Breast epithelium (tissue), 4 donors: ENCODE measurements at regions not wholly inside any gene's neighbourhood (a gene's known extent, or its start where the extent isn't known, plus 50 kb on each side); places are given as distances from the start of the nearest gene placed in this dataset.

Source experiments
- DNase-seq, 2 donors: peaks; one replicate each; pipeline ENCODE4 v3.0.0-alpha.2; 2019; ENCODE audit warnings: low spot score in 2 of 2
- H3K27ac ChIP-seq, 2 donors: fragments of 200-600 bp; sonication (generic) in 1 of 2; one replicate each; pipeline ENCODE4 v1.5.1; 2016 to 2019; ENCODE audit warnings: mild to moderate bottlenecking in 1 of 2
- H3K27me3 ChIP-seq, 2 donors: fragments of 200-600 bp; sonication (generic) in 1 of 2; one replicate each; pipeline versions ENCODE4 v1.5.1 to v1.6.0; 2017 to 2019; ENCODE audit warnings: control low read depth in 1 of 2, mild to moderate bottlenecking in 1 of 2
- H3K36me3 ChIP-seq: fragments of 200-600 bp; one replicate; pipeline ENCODE4 v1.5.1; 2019
- H3K4me1 ChIP-seq, 2 donors: fragments of 200-600 bp; sonication (generic); one replicate each; pipeline ENCODE4 v1.5.1; 2016 to 2019; ENCODE audit warnings: control low read depth in 1 of 2
- H3K4me3 ChIP-seq, 3 donors: fragments of 200-600 bp; sonication (generic); 1 replicate in 2 of 3; 2 replicates in 1 of 3; pipeline ENCODE4 v1.5.1; 2016 to 2019; ENCODE audit warnings: mild to moderate bottlenecking in 3 of 3, moderate library complexity in 2 of 3
- H3K9me3 ChIP-seq, 2 donors: fragments of 200-600 bp; sonication (generic) in 1 of 2; one replicate each; pipeline ENCODE4 v1.5.1; 2016 to 2019; ENCODE audit warnings: control low read depth in 1 of 2
- CTCF ChIP-seq, 3 donors: fragments of 450-650 bp; IDR thresholded peaks; one replicate each; pipeline ENCODE4 v1.5.1; 2016 to 2017; ENCODE audit warnings: antibody characterized with exemption in 3 of 3, mild to moderate bottlenecking in 3 of 3, moderate library complexity in 3 of 3
- POLR2A ChIP-seq: fragments of 450-650 bp; IDR thresholded peaks from one replicate; pipeline ENCODE4 v1.6.1; 2016; ENCODE audit warnings: antibody characterized with exemption, mild to moderate bottlenecking, moderate library complexity
- POLR2AphosphoS5 ChIP-seq, 3 donors: sonication (generic); formaldehyde crosslinking; IDR thresholded peaks; one replicate each; pipeline ENCODE4 v1.6.1; 2017; ENCODE audit warnings: antibody characterized with exemption in 3 of 3
- intact Hi-C: fragments of 100-400 bp; cut with DNase I; formaldehyde crosslinking; loops from one replicate; pipeline ENCODE4 v1.15.1; 2023; ENCODE audit warnings: low total_unique reads

GRCh38 chr2:19434413-19434812 lies 76.0 kb upstream of the OSR1 start:
- no peak overlapping the region for H3K27ac ChIP-seq
- no peaks in the 10 kb centered on the region for H3K36me3 ChIP-seq
- H3K9me3 ChIP-seq = no peaks in the 10 kb centered on the region
- TF ChIP-seq POLR2AphosphoS5 (IDR thresholded peaks at IDR 0.05) = no peak
- no peak for TF ChIP-seq CTCF (IDR thresholded peaks at IDR 0.05)
- H3K4me3 ChIP-seq = no peak overlapping the region
- DNase-seq = no peak
- H3K27me3 ChIP-seq = no peaks in the 10 kb centered on the region
- intact Hi-C loops = no loop called here
- no peaks in the 10 kb centered on the region for H3K4me1 ChIP-seq

DNA sequence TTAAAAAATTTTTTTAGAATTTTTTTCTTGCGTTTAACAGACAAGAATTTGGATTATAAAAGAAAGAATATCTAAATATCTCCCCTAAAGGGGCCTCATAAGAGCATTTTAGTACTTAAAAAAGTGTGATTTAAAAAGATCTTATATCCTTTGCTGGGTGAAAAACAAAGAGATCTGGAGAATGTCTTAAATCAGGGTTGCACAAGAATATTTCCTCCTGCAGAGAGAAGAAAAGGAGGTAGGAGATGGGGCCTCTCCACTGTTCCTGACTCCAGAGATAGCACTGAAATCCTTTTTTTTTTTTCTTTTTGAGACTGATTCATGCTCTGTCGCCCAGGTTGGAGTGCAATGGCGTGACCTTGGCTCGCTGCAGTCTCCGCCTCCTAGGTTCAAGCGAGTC lies 68.5 kb upstream of the OSR1 start:
- Histone ChIP-seq H3K36me3 (no peaks in the 10 kb centered on the region), H3K9me3 (no peaks in the 10 kb centered on the region), H3K4me1 (no peaks in the 10 kb centered on the region), H3K4me3 (no peak overlapping the region), H3K27me3 (no peaks in the 10 kb centered on the region), H3K27ac (no peak overlapping the region)
- DNase-seq = no peak
- TF ChIP-seq POLR2AphosphoS5 (IDR thresholded peaks at IDR 0.05) (no peak), POLR2A (no peak), CTCF (IDR thresholded peaks at IDR 0.05) (no peak)
- intact Hi-C loops = no loop called here

DNA sequence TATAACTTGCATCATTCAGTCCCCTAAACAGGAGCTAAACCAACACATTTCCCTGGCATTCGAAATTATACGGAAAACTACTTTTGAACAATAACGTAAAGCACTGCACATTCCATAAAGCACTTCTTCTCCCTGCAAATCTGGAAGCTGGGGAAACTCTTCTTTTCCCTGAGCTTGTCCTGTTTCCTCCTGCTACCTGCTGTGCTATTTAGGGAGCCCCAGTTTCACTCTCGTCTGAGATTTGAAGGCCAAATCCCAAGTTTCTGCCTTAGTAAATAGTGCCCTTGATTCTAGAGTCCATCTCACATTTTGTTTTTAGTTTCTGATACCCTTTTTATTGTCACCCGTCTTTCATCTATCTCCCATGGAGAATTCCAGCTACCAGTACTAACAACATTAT lies 67.7 kb upstream of the OSR1 start:
- H3K27me3 ChIP-seq = no peaks in the 10 kb centered on the region
- H3K4me1 ChIP-seq = no peaks in the 10 kb centered on the region
- H3K9me3 ChIP-seq = no peaks in the 10 kb centered on the region
- intact Hi-C loops = no loop called here
- no peak overlapping the region for H3K4me3 ChIP-seq
- no peaks in the 10 kb centered on the region for H3K36me3 ChIP-seq
- DNase-seq = no peak
- no peak for TF ChIP-seq POLR2AphosphoS5 (IDR thresholded peaks at IDR 0.05)
- no peak for TF ChIP-seq POLR2A
- no peak for TF ChIP-seq CTCF (IDR thresholded peaks at IDR 0.05)
- H3K27ac ChIP-seq = no peak overlapping the region

- intact Hi-C loops = no loop called here
- no peak for TF ChIP-seq POLR2AphosphoS5 (IDR thresholded peaks at IDR 0.05)
- TF ChIP-seq CTCF (IDR thresholded peaks at IDR 0.05) = no peak
- no peak for TF ChIP-seq POLR2A
- Histone ChIP-seq H3K4me3 (no peak overlapping the region), H3K9me3 (no peaks in the 10 kb centered on the region), H3K27me3 (no peaks in the 10 kb centered on the region), H3K27ac (no peak overlapping the region), H3K4me1 (no peaks in the 10 kb centered on the region), H3K36me3 (no peaks in the 10 kb centered on the region)
- no peak for DNase-seq
These were observed 67.0 kb upstream of the OSR1 start for GRCh38 chr2:19425419-19425818.

DNA sequence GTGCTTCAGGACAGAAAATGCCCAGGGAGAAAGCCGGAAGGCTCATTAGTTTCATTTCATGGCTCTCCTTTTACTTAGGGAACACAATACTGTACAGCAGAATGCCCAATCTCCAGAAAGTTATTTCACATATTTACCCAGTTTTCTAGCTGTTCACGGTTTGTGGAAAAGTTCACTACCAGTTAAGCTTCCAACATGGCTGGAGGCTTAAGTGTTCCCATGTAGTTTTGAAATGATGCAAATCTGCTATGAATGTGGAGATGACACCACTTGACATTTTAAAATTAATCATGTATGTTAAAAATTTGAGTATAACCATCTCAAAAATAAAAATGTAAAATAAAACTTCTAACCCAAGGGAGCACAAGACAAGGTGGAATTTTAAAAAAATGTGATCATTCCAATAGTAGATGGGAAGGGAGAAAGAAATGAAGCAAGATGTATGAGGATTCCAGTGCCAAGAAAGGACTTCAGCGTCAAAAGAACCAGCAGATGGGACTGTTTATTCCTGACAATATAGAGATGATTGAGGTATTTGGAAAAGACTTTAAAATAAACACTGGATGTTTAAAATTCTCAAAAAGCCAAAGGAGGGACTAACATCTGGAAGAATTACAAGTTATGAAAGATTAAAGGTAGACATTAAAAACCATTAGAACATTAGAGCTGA lies 60.9 kb upstream of the OSR1 start:
- Histone ChIP-seq H3K4me1 (no peaks in the 10 kb centered on the region), H3K9me3 (no peaks in the 10 kb centered on the region), H3K27me3 (no peaks in the 10 kb centered on the region), H3K27ac (no peak overlapping the region), H3K4me3 (no peak overlapping the region), H3K36me3 (no peaks in the 10 kb centered on the region)
- no peak for TF ChIP-seq POLR2A
- TF ChIP-seq CTCF (IDR thresholded peaks at IDR 0.05) = no peak
- TF ChIP-seq POLR2AphosphoS5 (IDR thresholded peaks at IDR 0.05) = no peak
- no peak for DNase-seq
- intact Hi-C loops = no loop called here
